ENCODE measurements at regions not wholly inside any gene's neighbourhood (a gene's known extent, or its start where the extent isn't known, plus 50 kb on each side); places are given as distances from the start of the nearest gene placed in this dataset.

DNA sequence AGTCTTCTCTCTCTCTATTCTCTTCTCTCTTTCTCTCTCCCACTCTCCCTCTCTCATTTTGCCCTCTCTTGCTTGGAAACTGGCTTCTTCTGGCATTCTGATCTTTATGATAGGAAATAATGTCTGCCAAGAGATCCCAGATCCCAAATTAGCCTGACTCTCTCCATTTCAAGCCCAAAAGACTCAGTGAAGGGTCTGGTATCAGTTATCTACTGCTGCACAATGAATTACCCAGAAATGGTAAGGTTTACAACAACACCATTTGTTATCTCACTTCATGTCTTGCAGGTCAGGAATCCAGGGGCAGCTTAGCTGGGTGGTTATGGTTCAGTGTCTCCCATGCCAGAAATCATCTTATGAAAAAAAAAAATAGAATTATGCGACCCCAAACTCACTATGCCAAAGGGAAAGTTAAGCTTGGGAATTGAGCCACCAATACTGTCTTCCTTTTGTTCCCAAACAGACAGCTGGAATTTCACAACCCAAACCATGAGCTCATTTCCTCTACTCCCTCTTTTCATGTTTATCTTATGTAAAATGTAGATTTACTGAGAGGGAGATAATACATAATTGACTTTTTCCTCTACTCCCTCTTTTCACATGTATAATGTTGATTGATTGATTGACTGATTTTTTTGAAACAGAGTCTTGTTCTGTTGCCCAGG lies 67.8 kb upstream of the FICD start:
- DNase-seq (no peak), FAIRE-seq (no peak), ATAC-seq (no peak)
- Histone ChIP-seq H3K27me3 (peaks cover 0 to 3% (median 1%) of the 10 kb centered on the region in 4 donors), H3K9me3 (no peaks in the 10 kb centered on the region), H3K4me1 (no peaks in the 10 kb centered on the region), H3K27ac (no peak overlapping the region), H3K36me3 (no peaks in the 10 kb centered on the region), H3K4me3 (no peak overlapping the region)
- intact Hi-C loops (cut with DNase I), result no loop called here
- TF ChIP-seq, protein P1, sequence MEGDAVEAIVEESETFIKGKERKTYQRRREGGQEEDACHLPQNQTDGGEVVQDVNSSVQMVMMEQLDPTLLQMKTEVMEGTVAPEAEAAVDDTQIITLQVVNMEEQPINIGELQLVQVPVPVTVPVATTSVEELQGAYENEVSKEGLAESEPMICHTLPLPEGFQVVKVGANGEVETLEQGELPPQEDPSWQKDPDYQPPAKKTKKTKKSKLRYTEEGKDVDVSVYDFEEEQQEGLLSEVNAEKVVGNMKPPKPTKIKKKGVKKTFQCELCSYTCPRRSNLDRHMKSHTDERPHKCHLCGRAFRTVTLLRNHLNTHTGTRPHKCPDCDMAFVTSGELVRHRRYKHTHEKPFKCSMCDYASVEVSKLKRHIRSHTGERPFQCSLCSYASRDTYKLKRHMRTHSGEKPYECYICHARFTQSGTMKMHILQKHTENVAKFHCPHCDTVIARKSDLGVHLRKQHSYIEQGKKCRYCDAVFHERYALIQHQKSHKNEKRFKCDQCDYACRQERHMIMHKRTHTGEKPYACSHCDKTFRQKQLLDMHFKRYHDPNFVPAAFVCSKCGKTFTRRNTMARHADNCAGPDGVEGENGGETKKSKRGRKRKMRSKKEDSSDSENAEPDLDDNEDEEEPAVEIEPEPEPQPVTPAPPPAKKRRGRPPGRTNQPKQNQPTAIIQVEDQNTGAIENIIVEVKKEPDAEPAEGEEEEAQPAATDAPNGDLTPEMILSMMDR (IDR thresholded peaks at IDR 0.05), result no peak
- 40 to 56% methylated on average over 1 of the region's 1 CpG for WGBS, 2 donors

DNA sequence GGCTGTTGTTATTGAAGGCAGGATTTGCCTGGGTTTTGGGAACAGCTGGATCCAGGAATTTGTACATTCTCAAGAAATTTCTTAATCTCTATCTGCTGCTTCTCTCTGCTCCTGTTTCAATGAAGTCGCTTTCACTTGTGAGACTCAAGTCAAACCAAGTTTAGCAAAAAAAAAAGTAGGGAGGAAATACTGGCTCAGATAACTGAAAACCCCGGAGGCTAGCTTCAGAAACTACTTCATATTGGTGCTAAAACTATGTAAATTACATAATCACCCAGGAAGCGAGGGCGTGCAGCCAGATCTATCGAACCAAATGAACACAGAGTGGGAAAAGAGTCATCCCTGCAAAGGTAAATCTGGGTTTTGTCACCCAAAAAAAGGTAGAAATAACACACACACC lies 68.3 kb upstream of the FICD start:
- WGBS, 2 donors, result 36 to 47% methylated on average over 5 of the region's 5 CpGs
- FAIRE-seq, result no peak
- no peaks in the 10 kb centered on the region for H3K4me1 ChIP-seq
- H3K36me3 ChIP-seq, result no peaks in the 10 kb centered on the region
- H3K27ac ChIP-seq, result no peak overlapping the region
- no peak overlapping the region for H3K4me3 ChIP-seq
- peaks cover 0 to 3% (median 0%) of the 10 kb centered on the region in 4 donors for H3K27me3 ChIP-seq
- TF ChIP-seq, protein P1 (IDR thresholded peaks at IDR 0.05), result no peak
- DNase-seq, result no peak
- intact Hi-C loops (cut with DNase I), result no loop called here
- no peak for ATAC-seq
- no peaks in the 10 kb centered on the region for H3K9me3 ChIP-seq

DNA sequence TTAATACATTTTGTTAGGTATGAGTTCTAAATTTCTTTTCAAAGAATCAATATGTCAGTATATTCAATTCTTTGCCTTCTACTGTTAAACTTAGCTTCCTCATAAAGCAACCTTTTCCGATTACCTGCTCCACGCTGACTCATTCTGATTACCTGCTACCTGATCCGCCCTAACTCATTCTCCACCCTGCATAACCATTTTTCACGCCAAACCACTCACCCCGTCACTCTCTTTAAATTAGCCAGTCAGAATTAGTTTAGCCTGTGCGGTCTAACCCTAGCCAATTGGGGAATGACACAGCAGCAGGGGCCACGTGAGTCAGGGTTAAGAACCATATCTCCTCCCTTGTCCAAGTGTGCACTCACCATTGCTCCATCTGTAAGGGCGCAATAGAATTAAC lies 72.2 kb upstream of the FICD start:
- ATAC-seq, result no peak
- TF ChIP-seq, protein P1 (IDR thresholded peaks at IDR 0.05), result no peak
- Histone ChIP-seq H3K36me3 (no peaks in the 10 kb centered on the region), H3K4me3 (no peak overlapping the region), H3K9me3 (no peaks in the 10 kb centered on the region), H3K27me3 (peaks cover 0 to 3% (median 0%) of the 10 kb centered on the region in 4 donors), H3K4me1 (no peaks in the 10 kb centered on the region), H3K27ac (no peak overlapping the region)
- WGBS, 2 donors, result 60 to 66% methylated on average over 8 of the region's 8 CpGs
- no peak for FAIRE-seq
- DNase-seq, result no peak
- intact Hi-C loops (cut with DNase I), result no loop called here

DNA sequence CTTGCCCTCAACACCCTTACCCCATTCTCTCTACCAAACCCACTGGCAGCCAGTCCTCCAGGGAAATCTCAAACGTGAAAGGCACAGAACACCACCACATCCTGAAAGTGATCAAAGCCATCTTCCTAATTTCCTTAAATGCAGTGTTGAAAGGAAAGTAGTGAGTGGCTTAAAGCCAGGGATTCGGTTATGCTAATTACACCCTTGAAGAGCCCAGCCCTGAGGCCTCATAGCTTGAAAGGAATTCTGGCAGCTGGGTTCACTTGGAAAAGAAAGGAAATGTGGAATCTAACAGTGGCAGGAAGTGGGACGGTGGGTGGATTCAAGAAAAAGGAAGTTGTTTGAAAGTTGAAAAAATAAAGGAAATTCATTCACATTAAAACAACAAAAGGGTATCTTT lies 73.0 kb upstream of the FICD start:
- Histone ChIP-seq H3K27ac (no peak overlapping the region), H3K9me3 (no peaks in the 10 kb centered on the region), H3K36me3 (no peaks in the 10 kb centered on the region), H3K4me3 (no peak overlapping the region), H3K4me1 (no peaks in the 10 kb centered on the region), H3K27me3 (peaks cover 0 to 3% (median 0%) of the 10 kb centered on the region in 4 donors)
- ATAC-seq (no peak), DNase-seq (no peak), FAIRE-seq (no peak)
- 15 to 20% methylated on average over 3 of the region's 3 CpGs for WGBS, 2 donors
- TF ChIP-seq, protein P1 (IDR thresholded peaks at IDR 0.05), result no peak
- intact Hi-C loops (cut with DNase I), result no loop called here

DNA sequence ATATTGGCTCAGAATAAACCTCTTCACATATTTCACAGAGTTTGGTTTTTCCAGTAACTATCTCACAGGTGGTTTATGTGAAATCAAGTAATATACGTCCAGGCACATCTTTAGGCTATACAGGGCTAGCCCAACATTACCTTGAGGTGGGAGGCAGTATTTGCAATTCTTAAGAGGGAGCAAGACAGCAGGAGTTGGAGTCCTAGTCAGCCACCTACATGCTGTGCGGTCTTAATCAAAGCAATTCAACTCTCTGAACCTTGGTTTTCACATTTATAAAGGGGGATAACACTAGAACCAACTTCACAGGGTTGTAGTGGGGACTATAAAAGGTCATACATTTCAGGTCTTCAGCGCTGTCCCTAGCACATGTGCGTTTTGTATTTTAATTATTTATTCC lies 73.5 kb upstream of the FICD start:
- intact Hi-C loops (cut with DNase I), result no loop called here
- Histone ChIP-seq H3K4me3 (no peak overlapping the region), H3K4me1 (no peaks in the 10 kb centered on the region), H3K27me3 (peaks cover 0 to 3% (median 0%) of the 10 kb centered on the region in 4 donors), H3K36me3 (no peaks in the 10 kb centered on the region), H3K27ac (no peak overlapping the region), H3K9me3 (no peaks in the 10 kb centered on the region)
- ATAC-seq (no peak), FAIRE-seq (no peak), DNase-seq (no peak)
- 36 to 38% methylated on average over 4 of the region's 4 CpGs for WGBS, 2 donors
- TF ChIP-seq, protein P1 (IDR thresholded peaks at IDR 0.05), result no peak

All from pancreas (tissue), 10 donors.